GM23338 (cell line): ENCODE measurements at regions not wholly inside any gene's neighbourhood (a gene's known extent, or its start where the extent isn't known, plus 50 kb on each side); places are given as distances from the start of the nearest gene placed in this dataset.

Experiments
- ATAC-seq: fragments of 200-7000 bp; cut with Tn5 transposase; 3 replicates; pipeline ENCODE4 v1.9.1; 2020
- DNase-seq: peaks from one replicate; pipeline ENCODE4 v3.0.0-alpha.2; 2015; ENCODE audit warnings: low spot score
- H2AFZ ChIP-seq: fragments of 200-600 bp; sonication (generic); 2 replicates; pipeline ENCODE4 v1.8.0; 2016; ENCODE audit warnings: antibody characterized with exemption, mild to moderate bottlenecking, moderate library complexity
- H3F3A ChIP-seq: fragments of 200-600 bp; sonication (generic); replicated peaks from 2 replicates; pipeline ENCODE4 v1.8.0; 2017; ENCODE audit warnings: antibody characterized with exemption, mixed run types, low read depth
- H3K27ac ChIP-seq: fragments of 200-600 bp; sonication (generic); 2 replicates; pipeline ENCODE4 v1.6.1; 2016; ENCODE audit warnings: low read depth
- H3K27me3 ChIP-seq: fragments of 200-600 bp; sonication (generic); 2 replicates; pipeline ENCODE4 v1.8.0; 2016; ENCODE audit warnings: mild to moderate bottlenecking, mixed run types, moderate library complexity; ENCODE audit not compliant: insufficient read depth
- H3K36me3 ChIP-seq: fragments of 200-600 bp; sonication (generic); 2 replicates; pipeline ENCODE4 v1.8.0; 2016; ENCODE audit warnings: mild to moderate bottlenecking; ENCODE audit not compliant: insufficient read depth
- H3K4me1 ChIP-seq: fragments of 200-600 bp; sonication (generic); 2 replicates; pipeline ENCODE4 v1.8.0; 2016; ENCODE audit warnings: mild to moderate bottlenecking, moderate library complexity; ENCODE audit not compliant: insufficient read depth
- H3K4me2 ChIP-seq: fragments of 200-600 bp; sonication (generic); 2 replicates; pipeline ENCODE4 v1.7.1; 2017; ENCODE audit warnings: mixed run types
- H3K4me3 ChIP-seq: fragments of 200-600 bp; sonication (generic); 2 replicates; pipeline ENCODE4 v1.6.1; 2016; ENCODE audit warnings: mixed run types
- H3K79me2 ChIP-seq: fragments of 200-600 bp; sonication (generic); replicated peaks from 2 replicates; pipeline ENCODE4 v1.8.0; 2017; ENCODE audit warnings: mild to moderate bottlenecking; ENCODE audit not compliant: insufficient read depth
- H3K9me2 ChIP-seq: fragments of 200-600 bp; sonication (generic); 2 replicates; pipeline ENCODE4 v1.8.0; 2017; ENCODE audit not compliant: insufficient read depth
- H4K20me1 ChIP-seq: fragments of 200-600 bp; sonication (generic); replicated peaks from 2 replicates; pipeline ENCODE4 v1.8.0; 2017; ENCODE audit warnings: mild to moderate bottlenecking; ENCODE audit not compliant: insufficient read depth
- H3K27ac Mint-ChIP-seq: 2 replicates; pipeline ENCODE4 v1.8.0; 2020; ENCODE audit warnings: inconsistent platforms, mild to moderate bottlenecking, moderate library complexity, mixed read lengths
- H3K27me3 Mint-ChIP-seq: 3 replicates; pipeline ENCODE4 v1.8.0; 2022; ENCODE audit warnings: low read depth, mild to moderate bottlenecking, moderate library complexity, mixed read lengths, inconsistent platforms; ENCODE audit not compliant: insufficient read depth, poor library complexity
- H3K36me3 Mint-ChIP-seq: 3 replicates; pipeline ENCODE4 v1.8.0; 2021; ENCODE audit warnings: low read depth, mild to moderate bottlenecking, inconsistent platforms, moderate library complexity, mixed read lengths
- H3K4me1 Mint-ChIP-seq: 3 replicates; pipeline ENCODE4 v1.8.0; 2020; ENCODE audit warnings: mild to moderate bottlenecking, inconsistent platforms, mixed read lengths
- H3K4me3 Mint-ChIP-seq: 3 replicates; pipeline ENCODE4 v1.8.0; 2021; ENCODE audit warnings: moderate library complexity, mild to moderate bottlenecking, inconsistent platforms, mixed read lengths
- H3K9me3 Mint-ChIP-seq: 3 replicates; pipeline ENCODE4 v1.8.0; 2020; ENCODE audit warnings: moderate library complexity, mild to moderate bottlenecking, inconsistent platforms, mixed read lengths
- CTCF ChIP-seq, 2 experiments: fragments of 200-600 bp in 1 of 2; sonication (generic) in 1 of 2; conservative IDR thresholded peaks; 2 replicates each; pipeline versions ENCODE4 v1.5.1 to v1.6.1; 2016 to 2017; ENCODE audit warnings: antibody characterized with exemption in 2 of 2, low read depth in 2 of 2, mild to moderate bottlenecking in 2 of 2, moderate library complexity in 1 of 2
- ETS1 ChIP-seq: IDR thresholded peaks from 2 replicates; pipeline ENCODE4 v1.6.1; 2016; ENCODE audit warnings: antibody characterized with exemption
- EZH2 ChIP-seq: fragments of 200-600 bp; sonication (generic); IDR thresholded peaks from one replicate; pipeline ENCODE4 v1.8.0; 2017; ENCODE audit warnings: antibody characterized with exemption, mild to moderate bottlenecking, low read depth; ENCODE audit not compliant: unreplicated experiment
- JUNB ChIP-seq: IDR thresholded peaks from one replicate; pipeline ENCODE4 v1.6.1; 2016; ENCODE audit warnings: antibody characterized with exemption; ENCODE audit not compliant: unreplicated experiment
- REST ChIP-seq: IDR thresholded peaks from one replicate; pipeline ENCODE4 v1.6.1; 2018; ENCODE audit warnings: antibody characterized with exemption; ENCODE audit not compliant: unreplicated experiment
- ZNF114 ChIP-seq: fragments of 250-450 bp; sonication (Bioruptor Pico); IDR thresholded peaks from 2 replicates; pipeline ENCODE4 v1.5.0; 2020; ENCODE audit warnings: mild to moderate bottlenecking, moderate library complexity
- ZNF462 ChIP-seq: fragments of 250-450 bp; sonication (Bioruptor Pico); IDR thresholded peaks from 2 replicates; pipeline ENCODE4 v1.5.0; 2020; ENCODE audit warnings: mild to moderate bottlenecking, moderate library complexity

- no peaks in the 10 kb centered on the region for H3K27me3 Mint-ChIP-seq
- H3K9me2 ChIP-seq: no peaks in the 10 kb centered on the region
- DNase-seq (no peak), ATAC-seq (no peak)
- H3K79me2 ChIP-seq: no peaks in the 10 kb centered on the region
- no peak for TF ChIP-seq JUNB
- TF ChIP-seq ETS1: no peak
- no peak for TF ChIP-seq REST
- TF ChIP-seq CTCF (conservative IDR thresholded peaks at IDR 0.05; ENCODE audit: low read depth in 2 of 2): no peak
- TF ChIP-seq EZH2: no peak
- no peak for TF ChIP-seq ZNF114
- no peak for TF ChIP-seq ZNF462 (CRISPR knock-in tag)
- no peak overlapping the region for H3K27ac ChIP-seq
- H3K4me3 Mint-ChIP-seq: no peak overlapping the region
- no peaks in the 10 kb centered on the region for H3K36me3 Mint-ChIP-seq
- no peaks in the 10 kb centered on the region; the same call in 2 of the 3 replicates for H3K9me3 Mint-ChIP-seq
- H3K36me3 ChIP-seq: no peaks in the 10 kb centered on the region
- H3K4me2 ChIP-seq: no peak overlapping the region
- no peak overlapping the region for H3K4me3 ChIP-seq
- H3K27me3 ChIP-seq: no peaks in the 10 kb centered on the region
- H3F3A ChIP-seq: no peaks in the 10 kb centered on the region
- H3K4me1 ChIP-seq: no peaks in the 10 kb centered on the region
- H4K20me1 ChIP-seq: no peaks in the 10 kb centered on the region
- H3K4me1 Mint-ChIP-seq: no peaks in the 10 kb centered on the region
- H2AFZ ChIP-seq: no peak overlapping the region
- no peak overlapping the region for H3K27ac Mint-ChIP-seq
Measured at GRCh38 chr15:39260391-39260790, 320.5 kb upstream of the THBS1 start.
